Kidney glomerular epithelial cell (primary cell): ENCODE measurements at regions not wholly inside any gene's neighbourhood (a gene's known extent, or its start where the extent isn't known, plus 50 kb on each side); places are given as distances from the start of the nearest gene placed in this dataset.

ENCODE experiments used
- DNase-seq: peaks from one replicate; lab custom pipeline; 2025; lab: John Stamatoyannopoulos, UW

DNA sequence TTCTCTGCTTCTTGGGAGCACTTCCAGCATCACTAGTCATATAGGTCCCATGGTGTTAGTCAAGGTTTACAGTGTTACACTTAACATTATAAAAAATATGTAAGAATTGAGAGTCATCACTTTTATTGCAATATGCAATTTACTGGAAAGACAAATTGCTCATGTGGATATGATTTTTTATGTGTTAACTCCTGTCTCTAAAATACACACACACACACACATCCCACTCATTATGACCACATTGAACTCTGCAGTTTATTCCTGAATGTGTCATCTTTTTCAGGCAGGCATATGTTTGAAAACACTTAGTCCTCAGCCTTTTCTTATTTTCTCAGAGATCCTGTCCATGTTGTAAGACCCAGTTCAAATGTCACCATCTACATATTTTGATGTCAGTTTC, 148.5 kb upstream of the MRPS30 start:
- no peak for DNase-seq

DNA sequence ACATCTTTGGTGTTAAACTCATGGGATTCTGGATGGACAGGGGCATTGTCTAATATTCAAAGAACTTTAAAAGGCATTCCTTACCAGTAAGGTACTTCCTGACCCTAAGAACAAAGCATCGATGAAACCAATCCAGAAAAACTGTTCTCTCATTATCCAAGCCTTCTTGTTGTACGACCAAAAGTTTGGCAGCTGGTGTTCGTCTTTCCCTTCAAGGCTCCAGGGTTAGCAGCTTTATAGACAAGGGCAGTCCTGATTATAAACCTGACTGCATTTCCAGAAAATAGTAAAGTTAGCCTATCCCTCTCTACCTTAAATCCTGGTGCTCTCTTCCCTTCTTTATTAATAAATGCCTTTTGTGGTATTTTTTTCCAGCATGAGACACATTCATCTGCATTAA, 149.4 kb upstream of the MRPS30 start:
- DNase-seq = no peak

DNA sequence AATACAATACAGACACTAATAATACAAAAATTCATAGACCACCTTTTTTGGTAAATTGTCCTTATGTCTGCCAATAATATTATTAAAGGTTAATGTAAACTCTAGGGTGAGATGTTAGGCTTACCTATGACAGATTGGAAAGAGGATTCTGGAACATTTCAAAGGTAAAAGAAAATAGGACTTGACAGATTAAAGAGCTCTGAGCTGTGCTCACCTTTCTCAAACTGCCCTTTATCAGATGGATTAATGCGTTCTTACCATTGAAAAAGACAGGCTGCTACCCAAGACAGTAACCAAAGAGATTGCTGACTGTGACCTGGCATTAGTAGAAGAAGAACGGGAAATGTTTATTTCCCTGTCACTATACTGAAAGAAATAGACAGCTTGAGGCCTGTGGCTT, 156.1 kb upstream of the MRPS30 start:
- no peak for DNase-seq

DNA sequence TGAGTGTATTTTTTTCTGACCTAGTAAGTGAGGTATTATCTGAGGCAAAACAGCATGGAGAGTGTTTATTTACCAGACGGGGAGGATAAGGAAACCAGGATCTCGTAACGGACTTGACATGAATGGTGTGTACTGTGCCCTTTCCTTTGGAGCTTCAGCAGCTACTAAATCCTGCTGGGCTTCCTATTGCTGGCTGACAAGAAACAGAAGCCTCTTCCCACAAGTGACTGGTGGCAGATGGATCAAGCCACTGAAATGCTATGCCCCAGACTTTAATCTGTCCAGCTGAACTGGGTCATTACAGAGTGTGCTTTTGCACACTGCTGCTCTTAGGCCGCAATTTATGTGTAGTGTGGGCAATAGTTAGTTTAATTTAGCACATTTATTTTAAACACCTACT, 162.7 kb upstream of the MRPS30 start:
- no peak for DNase-seq

DNA sequence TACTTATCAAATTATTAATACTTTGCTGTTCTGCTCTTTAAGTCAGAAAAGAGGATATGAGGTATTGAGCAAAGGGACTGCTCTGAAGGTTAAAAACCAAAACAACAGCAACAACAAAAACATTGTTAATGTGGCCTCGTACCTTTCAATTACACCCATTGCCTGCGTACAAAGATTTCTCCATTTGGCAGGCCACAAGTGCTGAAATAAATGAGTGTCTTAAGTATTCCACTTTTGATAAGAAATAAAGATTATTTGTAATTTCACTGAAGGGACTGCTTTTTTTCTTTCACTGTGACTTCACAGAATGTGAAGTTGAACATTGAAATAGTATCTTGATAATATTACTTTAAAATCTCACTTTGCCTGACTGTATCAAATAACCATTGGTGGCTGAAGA, 163.2 kb upstream of the MRPS30 start:
- DNase-seq = no peak

DNA sequence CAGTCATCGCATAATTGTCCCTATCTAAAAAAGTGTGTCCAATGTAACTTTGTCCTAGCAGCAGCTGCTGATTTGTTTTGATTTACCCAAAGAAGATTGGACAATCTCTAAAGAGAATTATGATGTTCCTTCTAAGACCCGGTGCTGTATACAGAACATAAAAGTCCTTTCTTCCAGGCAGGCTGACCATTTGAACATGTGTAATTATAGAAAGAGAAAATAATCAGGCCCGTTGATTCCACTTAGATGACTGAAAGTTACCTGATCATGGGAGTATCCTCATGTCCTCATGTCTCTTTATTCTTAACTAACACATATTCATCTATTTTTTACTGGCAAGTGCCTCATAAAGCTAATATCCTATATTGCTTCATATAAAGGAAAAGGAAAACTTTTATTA, 164.1 kb upstream of the MRPS30 start:
- DNase-seq = no peak

DNA sequence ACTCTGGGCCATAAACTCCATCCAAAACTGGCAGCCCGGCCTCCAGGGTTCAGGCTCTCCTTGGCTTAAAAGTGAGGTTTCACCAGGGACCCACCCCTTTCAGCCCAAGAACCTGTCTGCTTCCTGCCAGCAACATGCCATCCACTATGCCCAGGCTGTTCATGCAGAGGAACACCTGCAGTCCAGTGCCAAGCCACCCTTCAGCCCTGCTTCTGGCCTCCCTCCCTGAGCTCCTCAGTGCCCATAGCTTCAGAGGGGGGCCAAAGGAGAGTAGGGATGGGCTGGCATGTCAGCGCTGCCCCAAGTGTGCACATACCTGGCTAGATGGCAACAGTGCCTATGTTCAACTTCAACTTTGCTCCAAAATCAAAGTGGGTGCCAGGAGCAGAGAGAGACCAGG, 166.9 kb upstream of the MRPS30 start:
- DNase-seq = no peak

DNA sequence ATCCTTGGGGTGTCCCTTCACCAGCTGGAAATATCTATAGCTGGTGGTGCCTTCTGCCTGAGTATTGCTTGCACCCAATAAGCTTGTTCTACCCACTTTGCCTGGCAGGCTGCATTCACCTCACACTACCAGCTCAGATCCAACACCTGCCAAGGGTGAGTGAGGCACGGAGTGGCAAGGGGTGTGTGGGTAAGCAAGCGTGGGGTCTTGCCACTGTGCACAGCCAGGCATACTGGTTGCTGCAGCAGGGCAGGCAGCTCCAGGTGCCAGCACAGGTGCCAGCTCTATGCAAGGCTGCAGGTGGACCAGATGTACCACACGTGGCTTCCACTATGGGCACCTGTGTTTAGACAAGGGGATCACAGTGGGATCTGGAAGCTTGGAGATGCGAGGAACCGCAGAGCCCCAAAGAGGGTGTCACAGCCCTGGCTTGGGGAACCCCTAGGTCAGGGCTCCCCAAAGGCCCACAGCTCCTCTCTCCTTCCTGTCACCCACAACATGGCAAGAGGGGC, 167.7 kb upstream of the MRPS30 start:
- DNase-seq = no peak

DNA sequence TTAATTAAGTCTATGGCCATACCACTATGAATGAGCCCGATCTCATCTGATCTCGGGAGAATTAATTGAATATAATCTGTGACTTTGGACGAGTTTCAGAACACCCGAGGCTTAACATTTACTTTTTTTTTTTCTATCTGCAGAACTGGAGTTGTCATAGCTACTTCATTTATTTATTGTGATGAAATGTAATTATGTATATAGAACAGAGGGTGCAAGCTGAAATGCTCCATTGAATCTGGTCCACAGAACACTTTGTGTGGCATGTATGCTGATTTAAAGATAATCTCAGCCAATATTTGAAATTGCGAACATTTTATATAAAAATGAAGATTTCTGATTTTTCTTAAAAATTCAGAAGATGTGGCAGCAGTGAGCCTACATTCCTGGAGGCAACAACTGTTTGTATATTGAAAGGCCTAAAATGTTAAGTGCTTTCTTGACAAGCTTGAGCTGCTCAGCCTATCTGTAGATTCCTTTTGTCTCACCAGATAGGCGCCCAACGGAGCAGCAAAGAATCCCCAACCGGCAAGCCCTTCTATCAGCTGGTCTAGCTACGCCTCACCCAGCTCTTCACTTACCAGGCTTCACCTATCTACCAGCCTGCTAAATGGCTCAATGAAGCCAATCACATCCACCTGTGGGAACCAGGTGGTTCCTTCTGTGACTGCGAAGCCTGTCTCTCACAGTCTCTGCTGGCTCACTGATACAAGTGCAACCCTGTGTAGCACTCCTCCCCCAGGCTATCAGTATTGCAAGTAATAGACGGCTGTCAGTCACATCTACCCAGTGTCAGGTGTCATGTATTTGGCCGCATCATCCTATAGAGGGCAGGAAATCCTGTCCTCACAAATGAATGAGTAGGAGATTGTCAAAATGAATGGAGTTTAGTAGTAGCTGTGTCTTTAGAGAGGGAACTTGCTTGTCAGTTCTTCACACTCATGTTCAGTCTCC, 170.6 kb upstream of the MRPS30 start:
- no peak for DNase-seq

DNA sequence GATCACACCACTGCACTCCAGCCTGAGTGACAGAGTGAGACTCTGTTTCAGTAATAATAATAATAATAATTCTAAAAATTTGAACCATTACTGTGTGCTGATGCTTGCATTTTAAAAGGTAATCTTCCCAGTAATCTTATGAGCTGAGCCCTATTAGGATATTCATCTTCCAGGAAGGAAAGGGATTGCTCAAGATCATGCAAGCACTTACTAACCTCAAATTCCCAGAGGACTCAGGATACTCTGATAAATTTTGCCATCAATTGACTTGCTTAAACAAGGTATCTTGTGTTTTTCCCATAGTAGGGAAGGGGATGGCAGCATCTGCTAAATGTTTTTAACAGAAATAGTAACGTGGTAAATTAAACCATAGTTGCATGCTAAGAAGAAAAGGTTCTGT, 176.4 kb upstream of the MRPS30 start:
- no peak for DNase-seq

DNA sequence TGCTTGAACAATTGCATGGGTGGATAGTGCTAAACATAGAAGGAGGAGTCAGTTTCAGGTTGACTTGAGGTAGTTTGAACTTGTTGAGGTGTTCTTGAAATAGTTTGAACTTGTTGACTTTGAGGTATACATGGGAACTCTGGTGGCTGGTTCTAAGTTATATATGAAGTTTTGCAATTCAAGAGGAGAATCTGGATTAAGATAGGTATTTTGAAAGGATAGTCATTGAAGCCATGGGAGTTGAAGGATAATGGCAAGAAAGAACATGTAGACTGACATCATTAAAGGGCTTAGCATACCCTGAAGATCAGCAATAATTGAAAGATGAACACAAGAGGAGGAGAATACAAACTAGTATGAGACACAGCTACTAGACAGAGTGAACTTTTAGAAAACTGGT, 181.9 kb upstream of the MRPS30 start:
- DNase-seq = no peak

DNA sequence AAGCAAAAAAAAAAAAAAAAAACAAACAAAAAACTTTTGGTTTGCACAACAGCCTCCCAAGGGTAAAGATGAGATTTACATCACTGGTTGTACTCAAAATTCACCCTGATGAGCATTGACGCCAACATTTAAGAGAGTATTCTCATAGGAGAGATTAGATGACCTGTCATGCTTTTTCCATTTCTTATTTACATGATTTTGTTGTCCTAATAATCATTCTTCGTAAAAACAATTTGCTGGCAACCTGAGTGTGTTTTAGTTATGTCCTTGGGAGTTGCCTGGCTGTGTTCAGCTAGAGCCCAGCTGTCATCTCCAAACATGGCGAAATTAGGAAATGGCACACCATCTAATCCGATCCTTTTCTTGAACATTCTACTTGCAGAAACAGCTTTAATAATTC, 186.4 kb upstream of the MRPS30 start:
- no peak for DNase-seq

DNA sequence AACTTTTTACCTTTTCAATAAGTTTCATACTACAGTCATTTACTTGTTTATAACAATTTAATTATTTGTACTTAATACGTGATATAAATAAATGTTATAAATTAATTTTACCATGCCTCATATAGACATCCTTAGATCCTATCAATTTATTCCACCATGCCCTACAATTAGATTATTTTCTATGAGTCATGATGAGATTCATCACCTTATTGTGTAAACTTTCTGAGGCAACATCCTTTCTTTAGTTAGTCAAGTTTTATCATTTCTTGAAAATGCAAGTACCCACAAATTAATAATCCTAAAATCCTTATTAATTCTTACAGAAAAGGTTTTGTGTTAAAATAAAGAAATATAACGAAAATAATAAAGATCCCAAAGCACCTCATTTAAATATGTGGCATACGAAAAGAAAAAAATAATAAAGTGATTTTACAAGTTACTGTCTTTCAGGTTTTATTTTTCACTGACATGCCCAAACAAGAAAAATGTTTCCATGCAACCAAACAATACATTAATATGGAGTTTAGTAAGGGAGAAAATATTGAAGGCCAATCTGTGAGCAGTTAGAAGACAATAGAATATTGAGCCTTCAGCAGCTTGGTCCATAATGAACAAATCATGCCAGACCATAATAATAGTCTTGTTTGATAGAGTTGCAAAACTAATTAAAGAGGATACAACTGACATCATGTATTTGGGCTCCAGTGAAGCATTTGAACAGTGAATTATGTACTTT, 188.7 kb upstream of the MRPS30 start:
- DNase-seq = no peak

DNA sequence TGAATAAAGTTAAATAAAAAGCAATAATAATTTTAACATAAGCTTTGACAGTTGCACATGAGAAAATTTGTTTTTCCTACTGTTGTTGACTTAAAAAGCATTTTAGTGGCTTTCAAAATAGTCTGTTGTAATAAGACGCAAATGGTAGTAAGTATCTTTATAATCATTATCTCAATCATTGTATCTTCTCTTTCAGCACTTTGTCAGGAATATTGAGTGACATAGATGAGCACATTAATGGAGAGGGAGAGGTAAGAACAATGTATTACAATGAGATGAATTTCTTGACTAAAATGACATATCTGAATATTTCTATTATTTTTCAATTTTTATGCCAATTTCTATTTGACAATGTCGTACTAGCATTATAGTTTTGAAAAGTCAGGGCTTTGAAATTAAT, 193.9 kb upstream of the MRPS30 start:
- no peak for DNase-seq

DNA sequence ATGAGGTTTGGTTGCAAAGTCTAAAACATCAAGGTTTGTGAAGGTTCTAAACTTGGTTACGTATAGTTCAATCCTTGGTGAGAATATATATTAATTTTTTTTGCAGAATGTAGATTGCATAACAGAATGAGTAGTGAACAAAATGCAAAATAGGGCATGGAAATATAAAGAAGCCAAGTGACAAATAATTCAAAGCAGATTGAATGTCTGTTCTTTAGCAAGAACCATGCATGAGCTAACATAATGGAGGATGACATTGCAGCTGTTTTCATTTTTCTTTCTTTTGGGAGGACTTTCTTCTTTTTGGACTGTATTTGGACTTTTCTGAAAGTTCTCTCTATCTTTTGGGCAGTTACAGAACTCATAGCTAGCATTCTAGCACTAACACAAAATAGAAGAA, 194.8 kb upstream of the MRPS30 start:
- DNase-seq = no peak

DNA sequence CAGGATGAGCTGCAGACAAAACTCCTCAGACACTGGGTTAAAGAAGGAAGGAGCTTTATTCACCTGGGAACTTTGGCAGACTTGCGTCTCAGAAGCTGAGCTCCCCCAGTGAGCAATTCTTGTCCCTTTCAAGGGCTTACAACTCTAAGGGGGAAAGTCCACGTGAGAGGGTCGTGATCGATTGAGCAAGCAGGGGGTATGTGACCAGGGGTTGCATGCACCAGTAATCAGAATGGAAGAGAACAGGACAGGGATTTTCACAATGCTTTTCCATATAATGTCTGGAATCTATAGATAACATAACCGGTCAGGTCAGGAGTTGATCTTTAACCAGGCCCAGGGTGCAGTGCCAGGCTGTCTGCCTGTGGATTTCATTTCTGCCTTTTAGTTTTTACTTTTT, 202.8 kb upstream of the MRPS30 start:
- no peak for DNase-seq

DNA sequence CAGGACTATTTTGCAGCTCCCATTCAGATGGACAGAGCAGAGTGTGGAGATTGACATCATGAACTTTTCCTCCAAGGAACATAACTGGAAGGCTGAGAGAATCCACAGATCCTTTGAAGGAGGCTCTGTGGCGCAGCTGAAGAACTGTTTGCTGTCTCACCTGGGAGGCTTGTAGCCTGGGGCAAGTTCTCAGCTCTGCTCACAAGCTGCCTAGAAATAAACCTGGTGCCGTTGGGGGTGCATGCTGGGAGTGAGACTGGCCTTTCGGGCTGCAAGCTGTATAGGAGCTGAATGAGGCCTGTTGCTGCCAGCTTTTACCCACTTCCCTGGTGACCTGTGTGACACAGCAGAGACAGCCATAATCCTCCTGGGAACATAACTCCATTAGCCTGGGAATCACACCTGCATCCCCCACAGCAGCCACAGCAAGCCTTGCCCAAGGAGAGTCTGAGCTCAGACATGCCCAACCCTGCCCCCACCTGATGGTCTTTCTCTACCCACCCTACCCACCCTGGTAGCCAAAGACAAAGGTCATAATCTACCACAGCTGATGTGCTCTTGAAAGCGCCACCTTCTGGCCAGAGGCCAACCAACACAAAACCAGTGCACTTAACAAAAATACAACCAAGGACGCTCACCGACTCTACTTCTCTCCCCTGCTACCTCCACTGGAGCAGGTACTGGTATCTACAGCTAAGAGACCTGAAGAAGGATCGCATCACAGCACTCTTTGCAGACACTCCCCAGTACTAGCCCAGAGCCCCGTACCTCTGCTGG, 205.1 kb upstream of the MRPS30 start:
- no peak for DNase-seq

DNA sequence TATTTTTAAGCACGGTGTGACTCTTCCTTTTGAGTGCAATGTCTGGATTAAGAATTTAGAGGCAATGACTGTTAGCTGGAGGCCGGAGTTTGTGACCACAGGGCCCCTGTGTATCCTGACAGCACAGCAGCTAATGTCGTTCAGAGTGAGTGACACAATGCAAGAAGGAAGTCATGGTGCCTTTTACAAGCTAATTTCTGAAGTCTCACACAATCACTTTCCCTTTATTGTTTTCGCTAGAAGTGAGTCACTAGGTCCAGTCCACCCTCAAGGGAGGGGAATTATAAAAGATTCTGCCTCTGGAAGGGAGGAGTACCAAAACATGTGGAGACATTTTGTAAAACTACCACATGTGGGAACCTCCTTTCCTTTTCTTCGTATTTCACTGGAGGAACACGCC, 185.5 kb upstream of the FGF10 start:
- no peak for DNase-seq

DNA sequence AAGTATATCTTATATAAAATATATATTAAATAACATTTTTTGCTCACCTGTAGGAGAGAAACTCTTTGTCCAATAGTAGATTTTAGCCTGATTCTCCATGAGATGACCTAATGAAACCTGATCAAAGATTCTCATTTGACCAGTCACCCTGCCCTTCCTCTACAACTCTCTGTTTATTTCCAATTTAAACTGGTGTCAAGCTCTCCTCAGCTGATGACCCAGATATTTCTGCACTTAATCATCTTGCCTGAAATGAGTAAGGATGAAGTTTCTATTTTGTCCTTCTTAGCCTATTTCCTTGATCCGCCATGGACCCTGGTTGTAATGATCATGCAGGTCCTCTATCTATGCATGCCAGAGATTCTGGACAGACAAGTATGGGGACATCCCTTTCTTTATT, 179.3 kb upstream of the FGF10 start:
- no peak for DNase-seq

DNA sequence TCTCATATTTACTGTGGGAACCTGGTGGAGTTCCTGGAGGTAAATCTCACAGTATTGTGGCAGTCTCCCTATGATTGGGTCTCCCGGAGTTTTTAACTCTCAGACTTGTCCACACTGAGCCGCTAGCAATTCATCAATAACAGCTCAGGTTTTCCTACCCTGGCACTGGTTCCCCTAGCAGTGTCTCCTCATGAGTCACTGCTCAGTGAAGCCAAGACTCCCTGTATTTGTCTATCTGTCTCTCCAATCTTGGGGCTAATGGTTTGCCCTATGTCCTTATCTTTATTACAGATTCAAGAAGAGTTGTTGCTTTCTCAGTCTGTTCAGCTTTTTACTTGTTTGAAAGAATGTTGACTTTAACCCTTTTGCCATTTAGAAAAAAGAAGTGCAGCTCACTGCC, 176.7 kb upstream of the FGF10 start:
- DNase-seq = no peak

DNA sequence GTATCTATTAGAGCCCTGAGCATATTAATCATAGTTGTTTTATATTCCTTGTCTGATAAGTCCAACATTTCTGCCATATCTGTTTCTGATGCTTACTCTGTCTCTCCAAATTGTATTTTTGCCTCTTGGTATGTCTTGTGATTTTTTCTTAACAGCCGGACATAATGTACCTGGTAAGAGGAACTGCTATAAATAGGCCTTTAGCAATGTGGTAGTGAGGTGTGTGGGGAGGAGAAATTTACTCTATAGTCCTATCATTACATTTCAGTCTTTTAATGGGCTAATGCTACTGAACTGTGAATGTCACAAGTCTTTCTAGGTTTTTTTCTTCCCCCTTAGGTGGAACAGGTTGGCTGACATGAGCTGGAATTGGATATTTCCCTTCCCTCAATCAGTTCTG, 176.1 kb upstream of the FGF10 start:
- DNase-seq = no peak

DNA sequence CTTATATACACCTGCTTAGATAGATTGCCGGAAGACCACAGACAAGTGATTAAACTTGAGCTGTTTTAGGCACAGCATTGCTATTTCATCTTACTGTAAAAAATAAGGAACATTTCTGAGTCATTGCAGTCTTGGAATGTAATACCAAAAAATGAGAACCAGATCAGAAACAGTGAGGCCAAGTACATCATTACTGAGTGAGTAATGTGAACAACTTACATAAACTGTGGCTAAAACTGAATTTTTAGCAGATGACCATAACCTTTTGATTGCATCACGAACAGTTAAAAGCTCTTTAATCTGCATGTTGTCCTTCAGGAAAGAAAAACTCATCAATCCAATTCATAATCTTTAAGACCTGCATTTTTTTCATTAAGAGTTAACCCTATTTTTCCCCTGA, 157.1 kb upstream of the FGF10 start:
- DNase-seq = no peak

DNA sequence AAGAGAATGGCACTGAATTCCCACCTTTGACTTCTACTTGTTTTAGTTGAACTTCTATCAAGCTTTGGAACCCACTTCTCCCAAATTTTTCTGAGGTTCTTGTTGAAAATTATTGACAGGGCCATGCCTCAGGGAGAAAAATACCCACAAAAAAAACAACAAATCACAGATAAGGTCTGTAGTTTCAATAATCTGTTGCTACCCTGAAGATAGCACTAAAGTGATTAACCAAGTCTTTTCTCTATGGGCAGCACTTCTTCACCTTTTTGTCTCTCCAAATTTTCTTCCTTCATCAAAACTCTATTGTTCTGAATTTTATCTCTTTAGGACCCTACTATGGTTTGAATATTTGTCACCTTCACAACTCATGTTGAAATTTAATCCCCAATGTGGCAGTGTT, 154.3 kb upstream of the FGF10 start:
- no peak for DNase-seq
